Calu3 (cell line): ENCODE measurements at regions not wholly inside any gene's neighbourhood (a gene's known extent, or its start where the extent isn't known, plus 50 kb on each side); places are given as distances from the start of the nearest gene placed in this dataset.
A peak's percentile ranks its signal among the peaks of the same experiment; 100 is the strongest.
"Not testable (repeated sequence)": the region's sequence is repeated elsewhere in the genome, so short reads cannot be mapped to it uniquely, and the experiment has no call there.

Experiments used
- BruUV-seq: library from RNA; stranded (reverse); fragments of 400-500 nt; replicated peaks from 2 replicates; lab custom pipeline; 2021; lab: Mats Ljungman, UMichigan
- CTCF ChIA-PET: fragments of 300-600 bp; sonication (Branson Sonifier 250); formaldehyde crosslinking; loops from one replicate; lab custom pipeline; 2022; ENCODE audit warnings: antibody characterized with exemption; lab: Charles Lee
- DNase-seq: peaks from one replicate; pipeline ENCODE4 v3.0.0; 2022
- H3K27ac Mint-ChIP-seq: one replicate; pipeline ENCODE4 v1.8.0; 2022; ENCODE audit warnings: mixed read lengths; ENCODE audit not compliant: unreplicated experiment
- H3K27me3 Mint-ChIP-seq: one replicate; pipeline ENCODE4 v1.8.0; 2022; ENCODE audit warnings: mixed read lengths; ENCODE audit not compliant: unreplicated experiment
- H3K36me3 Mint-ChIP-seq: one replicate; pipeline ENCODE4 v1.8.0; 2022; ENCODE audit warnings: mild to moderate bottlenecking, moderate library complexity, mixed read lengths; ENCODE audit not compliant: insufficient read depth, unreplicated experiment
- H3K4me1 Mint-ChIP-seq: one replicate; pipeline ENCODE4 v1.8.0; 2022; ENCODE audit warnings: mild to moderate bottlenecking, low read depth, mixed read lengths; ENCODE audit not compliant: unreplicated experiment
- H3K4me3 Mint-ChIP-seq: one replicate; pipeline ENCODE4 v1.8.0; 2022; ENCODE audit warnings: mild to moderate bottlenecking, low read depth, moderate library complexity, mixed read lengths; ENCODE audit not compliant: unreplicated experiment
- H3K9me3 Mint-ChIP-seq: one replicate; pipeline ENCODE4 v1.8.0; 2022; ENCODE audit warnings: low read depth, mixed read lengths; ENCODE audit not compliant: unreplicated experiment
- CTCF ChIP-seq: fragments of 200-600 bp; IDR thresholded peaks from one replicate; pipeline ENCODE4 v1.8.0; 2022; ENCODE audit warnings: antibody characterized with exemption; ENCODE audit not compliant: unreplicated experiment
- intact Hi-C: fragments of 100-400 bp; cut with micrococcal nuclease; formaldehyde crosslinking; loops from one replicate; pipeline ENCODE4 v1.10.0; 2022; ENCODE audit not compliant: unreplicated experiment

GRCh38 chrX:83749736-83750135 is 111.2 kb upstream of the CYLC1 start:
- not testable (repeated sequence) for H3K9me3 Mint-ChIP-seq, H3K36me3 Mint-ChIP-seq

DNA sequence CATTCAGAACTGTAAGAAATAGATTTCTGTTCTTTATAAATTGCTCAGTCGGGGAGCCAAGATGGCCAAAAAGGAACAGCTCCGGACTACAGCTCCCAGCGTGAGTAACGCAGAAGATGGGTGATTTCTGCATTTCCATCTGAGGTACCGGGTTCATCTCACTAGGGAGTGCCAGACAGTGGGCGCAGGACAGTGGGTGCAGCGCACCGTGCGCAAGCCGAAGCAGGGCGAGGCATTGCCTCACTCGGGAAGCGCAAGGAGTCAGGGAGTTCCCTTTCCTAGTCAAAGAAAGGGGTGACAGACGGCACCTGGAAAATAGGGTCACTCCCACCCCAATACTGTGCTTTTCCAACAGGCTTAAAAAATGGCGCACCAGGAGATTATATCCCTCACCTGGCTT is 110.5 kb upstream of the CYLC1 start:
- H3K4me1 Mint-ChIP-seq, H3K27me3 Mint-ChIP-seq, BruUV-seq, intact Hi-C loops, CTCF ChIA-PET, H3K4me3 Mint-ChIP-seq, H3K27ac Mint-ChIP-seq, H3K36me3 Mint-ChIP-seq, H3K9me3 Mint-ChIP-seq, DNase-seq: not testable (repeated sequence)

More at GRCh38 chrX:83749736-83750135, 111.2 kb upstream of the CYLC1 start:
- H3K4me3 Mint-ChIP-seq, H3K27me3 Mint-ChIP-seq, CTCF ChIA-PET, DNase-seq, BruUV-seq, H3K27ac Mint-ChIP-seq, H3K4me1 Mint-ChIP-seq, intact Hi-C loops: not testable (repeated sequence)

DNA sequence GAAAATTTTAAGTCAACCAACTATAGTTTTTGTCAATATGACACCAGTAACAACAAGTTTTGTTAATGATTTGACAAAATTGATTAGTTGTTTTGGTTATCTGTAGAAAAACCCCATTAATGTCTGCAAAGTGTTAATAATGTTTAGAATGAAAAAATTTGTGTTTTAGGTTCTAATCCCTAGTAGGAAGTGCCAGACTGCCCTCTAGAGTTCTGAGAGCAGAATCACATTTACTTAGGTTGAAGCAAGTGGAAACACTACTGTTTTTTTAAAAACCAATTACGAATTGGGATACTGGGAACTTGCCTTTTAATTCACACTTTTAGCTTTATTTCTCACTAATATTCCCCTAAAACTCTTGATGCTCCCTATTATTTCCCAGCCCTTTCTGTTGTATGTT is 101.1 kb upstream of the CYLC1 start:
- Mint-ChIP-seq H3K36me3 (no peaks in the 10 kb centered on the region), H3K27me3 (no peaks in the 10 kb centered on the region), H3K9me3 (no peaks in the 10 kb centered on the region), H3K27ac (no peak overlapping the region), H3K4me1 (no peaks in the 10 kb centered on the region), H3K4me3 (no peak overlapping the region)
- DNase-seq, result peak; percentile 0
- BruUV-seq, result no TSS peak
- intact Hi-C loops, result no loop called here
- CTCF ChIA-PET, result no interaction called here
- TF ChIP-seq CTCF, result no peak

- Mint-ChIP-seq H3K27ac (no peak overlapping the region), H3K9me3 (peaks cover 8% of the 10 kb centered on the region), H3K27me3 (no peaks in the 10 kb centered on the region), H3K36me3 (no peaks in the 10 kb centered on the region), H3K4me1 (no peaks in the 10 kb centered on the region), H3K4me3 (no peak overlapping the region)
- DNase-seq, result no peak
- no peak for TF ChIP-seq CTCF
- intact Hi-C loops, result no loop called here
- CTCF ChIA-PET, result no interaction called here
- no TSS peak for BruUV-seq
These were observed 89.3 kb upstream of the CYLC1 start for GRCh38 chrX:83771664-83772063.
